Endodermal cell (in vitro differentiated cells): ENCODE measurements at regions not wholly inside any gene's neighbourhood (a gene's known extent, or its start where the extent isn't known, plus 50 kb on each side); places are given as distances from the start of the nearest gene placed in this dataset.

Experiments
- DNase-seq: peaks from one replicate; pipeline ENCODE4 v3.0.0-alpha.2; 2017
- H3K27ac ChIP-seq: 2 replicates; pipeline ENCODE4 v1.5.1; 2013; ENCODE audit warnings: mild to moderate bottlenecking, low read depth, low read length, moderate library complexity
- H3K27me3 ChIP-seq: 2 replicates; pipeline ENCODE4 v1.6.1; 2013; ENCODE audit warnings: mild to moderate bottlenecking, low read length, moderate library complexity; ENCODE audit not compliant: insufficient read depth, control insufficient read depth, poor library complexity, severe bottlenecking
- H3K36me3 ChIP-seq: 2 replicates; pipeline ENCODE4 v1.7.0; 2013; ENCODE audit warnings: mild to moderate bottlenecking, low read length, moderate library complexity; ENCODE audit not compliant: control insufficient read depth, insufficient read depth
- H3K4me1 ChIP-seq: one replicate; pipeline ENCODE4 v1.7.0; 2013; ENCODE audit warnings: low read length; ENCODE audit not compliant: control insufficient read depth, insufficient read depth
- H3K4me3 ChIP-seq: 2 replicates; pipeline ENCODE4 v1.5.1; 2013; ENCODE audit warnings: mild to moderate bottlenecking, low read length, moderate library complexity
- H3K9ac ChIP-seq: 2 replicates; pipeline ENCODE4 v1.6.1; 2013; ENCODE audit warnings: mild to moderate bottlenecking, low read length, moderate library complexity; ENCODE audit not compliant: poor library complexity, severe bottlenecking; ENCODE audit errors: extremely low read depth
- H3K9me3 ChIP-seq: 2 replicates; pipeline ENCODE4 v1.6.1; 2013; ENCODE audit warnings: mild to moderate bottlenecking, low read length, moderate library complexity; ENCODE audit not compliant: control insufficient read depth
- H3K27ac Mint-ChIP-seq: 2 replicates; pipeline ENCODE4 v1.8.0; 2020; ENCODE audit warnings: mixed read lengths
- H3K27me3 Mint-ChIP-seq: 2 replicates; pipeline ENCODE4 v1.8.0; 2021; ENCODE audit warnings: mild to moderate bottlenecking, mixed read lengths; ENCODE audit not compliant: insufficient read depth
- H3K36me3 Mint-ChIP-seq: 2 replicates; pipeline ENCODE4 v1.8.0; 2020; ENCODE audit warnings: low read depth, mixed read lengths
- H3K4me1 Mint-ChIP-seq: 2 replicates; pipeline ENCODE4 v1.8.0; 2020; ENCODE audit warnings: mixed read lengths
- H3K4me3 Mint-ChIP-seq: 2 replicates; pipeline ENCODE4 v1.8.0; 2020; ENCODE audit warnings: mild to moderate bottlenecking, moderate library complexity, mixed read lengths
- H3K9me3 Mint-ChIP-seq: 2 replicates; pipeline ENCODE4 v1.8.0; 2020; ENCODE audit warnings: mild to moderate bottlenecking, mixed read lengths
- WGBS, 2 experiments: methylation state at CpG; one replicate each; pipeline versions ENCODE4 v1.1.5 to v1.1.7; 2013; ENCODE audit warnings: missing lambda C conversion rate in 2 of 2, mixed read lengths in 1 of 2; ENCODE audit not compliant: insufficient coverage in 1 of 2, insufficient read length in 1 of 2; 5-methylcytosine and 5-hydroxymethylcytosine counted together
- TF ChIP-seq, protein P1 (sequence below): fragments of 200-600 bp; sonication (generic); conservative IDR thresholded peaks from 2 replicates; pipeline ENCODE4 v1.5.0; 2021; ENCODE audit warnings: antibody characterized with exemption, mild to moderate bottlenecking

DNA sequence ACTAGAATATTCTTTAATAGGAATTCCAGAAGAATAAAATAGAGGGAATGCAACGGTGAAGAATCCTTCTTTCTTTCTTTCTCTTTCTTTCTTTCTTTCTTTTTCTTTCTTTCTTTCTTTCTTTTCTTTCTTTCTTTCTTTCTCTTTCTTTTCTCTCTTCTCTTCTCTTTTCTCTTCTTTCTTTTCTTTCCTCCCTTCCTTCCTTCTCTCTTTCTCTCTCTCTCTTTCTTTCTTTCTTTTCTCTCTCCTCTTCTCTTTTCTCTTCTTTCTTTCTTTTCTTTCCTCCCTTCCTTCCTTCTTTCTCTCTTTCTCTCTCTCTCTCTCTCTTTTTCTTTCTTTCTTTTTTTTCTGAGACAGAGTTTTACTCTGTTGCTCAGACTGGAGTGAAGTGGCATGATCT is 160.8 kb upstream of the PRICKLE1 start:
- peaks cover 31% of the 10 kb centered on the region for H3K9me3 Mint-ChIP-seq
- TF ChIP-seq, protein P1, sequence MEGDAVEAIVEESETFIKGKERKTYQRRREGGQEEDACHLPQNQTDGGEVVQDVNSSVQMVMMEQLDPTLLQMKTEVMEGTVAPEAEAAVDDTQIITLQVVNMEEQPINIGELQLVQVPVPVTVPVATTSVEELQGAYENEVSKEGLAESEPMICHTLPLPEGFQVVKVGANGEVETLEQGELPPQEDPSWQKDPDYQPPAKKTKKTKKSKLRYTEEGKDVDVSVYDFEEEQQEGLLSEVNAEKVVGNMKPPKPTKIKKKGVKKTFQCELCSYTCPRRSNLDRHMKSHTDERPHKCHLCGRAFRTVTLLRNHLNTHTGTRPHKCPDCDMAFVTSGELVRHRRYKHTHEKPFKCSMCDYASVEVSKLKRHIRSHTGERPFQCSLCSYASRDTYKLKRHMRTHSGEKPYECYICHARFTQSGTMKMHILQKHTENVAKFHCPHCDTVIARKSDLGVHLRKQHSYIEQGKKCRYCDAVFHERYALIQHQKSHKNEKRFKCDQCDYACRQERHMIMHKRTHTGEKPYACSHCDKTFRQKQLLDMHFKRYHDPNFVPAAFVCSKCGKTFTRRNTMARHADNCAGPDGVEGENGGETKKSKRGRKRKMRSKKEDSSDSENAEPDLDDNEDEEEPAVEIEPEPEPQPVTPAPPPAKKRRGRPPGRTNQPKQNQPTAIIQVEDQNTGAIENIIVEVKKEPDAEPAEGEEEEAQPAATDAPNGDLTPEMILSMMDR, result no peak

DNA sequence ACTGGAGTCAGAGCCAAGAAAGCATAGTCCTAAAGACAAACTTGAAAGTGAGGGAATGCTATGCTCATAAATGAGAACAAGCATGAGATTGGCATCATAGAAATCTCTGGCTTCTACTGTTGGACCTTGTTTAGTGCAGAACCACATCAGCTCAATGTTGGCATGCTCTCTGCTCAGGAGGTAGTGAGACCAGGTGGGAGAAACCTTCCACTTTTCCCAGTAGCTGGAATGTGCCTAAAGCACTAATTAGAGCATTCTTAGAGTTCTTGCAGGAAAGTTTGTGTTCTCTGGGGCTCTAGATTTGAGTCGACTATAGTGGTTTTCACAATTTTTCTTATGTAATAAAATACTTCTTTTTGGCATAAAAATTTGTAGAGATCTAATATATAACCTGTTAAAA is 159.7 kb upstream of the PRICKLE1 start:
- Mint-ChIP-seq H3K4me1 (peaks cover 9% of the 10 kb centered on the region), H3K27me3 (no peaks in the 10 kb centered on the region), H3K9me3 (peaks cover 38% of the 10 kb centered on the region), H3K4me3 (no peak overlapping the region), H3K36me3 (peaks cover 11% of the 10 kb centered on the region), H3K27ac (no peak overlapping the region)
- Histone ChIP-seq H3K27ac (no peak overlapping the region), H3K4me1 (peaks cover 1% of the 10 kb centered on the region), H3K9ac (no peak overlapping the region), H3K27me3 (no peaks in the 10 kb centered on the region), H3K4me3 (no peak overlapping the region), H3K9me3 (peaks cover 44% of the 10 kb centered on the region), H3K36me3 (no peaks in the 10 kb centered on the region)
- no peak for DNase-seq
- TF ChIP-seq, protein P1, result no peak
- WGBS, 2 experiments, result no CpG with 5 or more reads among the region's 1 CpG

More for the DNA sequence above, 160.8 kb upstream of the PRICKLE1 start:
- Histone ChIP-seq H3K27me3 (no peaks in the 10 kb centered on the region), H3K9ac (no peak overlapping the region), H3K36me3 (no peaks in the 10 kb centered on the region), H3K27ac (no peak overlapping the region), H3K4me1 (no peaks in the 10 kb centered on the region), H3K9me3 (peaks cover 38% of the 10 kb centered on the region), H3K4me3 (no peak overlapping the region)
- no peaks in the 10 kb centered on the region for H3K4me1 Mint-ChIP-seq
- no peaks in the 10 kb centered on the region for H3K27me3 Mint-ChIP-seq
- peaks cover 11% of the 10 kb centered on the region for H3K36me3 Mint-ChIP-seq
- H3K4me3 Mint-ChIP-seq, result no peak overlapping the region
- no peak overlapping the region for H3K27ac Mint-ChIP-seq
- DNase-seq, result no peak
- 100% methylated on average over 1 of the region's 1 CpG for WGBS, 2 experiments

- no peak overlapping the region for H3K4me3 Mint-ChIP-seq
- H3K27ac Mint-ChIP-seq, result no peak overlapping the region
- peaks cover 33% of the 10 kb centered on the region for H3K9me3 Mint-ChIP-seq
- peaks cover 28% of the 10 kb centered on the region for H3K4me1 Mint-ChIP-seq
- no peak overlapping the region for H3K27ac ChIP-seq
- peaks cover 11% of the 10 kb centered on the region for H3K36me3 Mint-ChIP-seq
- peaks cover 6% of the 10 kb centered on the region for H3K4me1 ChIP-seq
- 77 to 95% methylated on average over 5 of the region's 5 CpGs for WGBS, 2 experiments
- H3K9ac ChIP-seq, result no peak overlapping the region
- peak overlapping the region; percentile 44 for H3K4me3 ChIP-seq
- no peaks in the 10 kb centered on the region for H3K36me3 ChIP-seq
- H3K9me3 ChIP-seq, result peaks cover 36% of the 10 kb centered on the region
- H3K27me3 Mint-ChIP-seq, result no peaks in the 10 kb centered on the region
- no peaks in the 10 kb centered on the region for H3K27me3 ChIP-seq
- TF ChIP-seq, protein P1, result no peak
- DNase-seq, result no peak
Measured at GRCh38 chr12:42744539-42745182, 155.1 kb upstream of the PRICKLE1 start.
